Fibroblast of lung (primary cell): ENCODE measurements at regions not wholly inside any gene's neighbourhood (a gene's known extent, or its start where the extent isn't known, plus 50 kb on each side); places are given as distances from the start of the nearest gene placed in this dataset.

Experiments used
- EZH2 ChIP-seq: IDR thresholded peaks from 2 replicates; pipeline ENCODE4 v1.5.1; 2012; ENCODE audit warnings: low read length, control low read depth, mild to moderate bottlenecking; ENCODE audit errors: missing control alignments
- TF ChIP-seq, protein P1 (sequence below), 2 donors: IDR thresholded peaks in 1 of 2; conservative IDR thresholded peaks in 1 of 2; 1 replicate in 1 of 2; 2 replicates in 1 of 2; pipeline ENCODE4 v1.5.1; 2011 to 2012; ENCODE audit warnings: low read length in 2 of 2, control low read depth in 1 of 2, inconsistent platforms in 1 of 2, low read depth in 1 of 2, mild to moderate bottlenecking in 1 of 2

DNA sequence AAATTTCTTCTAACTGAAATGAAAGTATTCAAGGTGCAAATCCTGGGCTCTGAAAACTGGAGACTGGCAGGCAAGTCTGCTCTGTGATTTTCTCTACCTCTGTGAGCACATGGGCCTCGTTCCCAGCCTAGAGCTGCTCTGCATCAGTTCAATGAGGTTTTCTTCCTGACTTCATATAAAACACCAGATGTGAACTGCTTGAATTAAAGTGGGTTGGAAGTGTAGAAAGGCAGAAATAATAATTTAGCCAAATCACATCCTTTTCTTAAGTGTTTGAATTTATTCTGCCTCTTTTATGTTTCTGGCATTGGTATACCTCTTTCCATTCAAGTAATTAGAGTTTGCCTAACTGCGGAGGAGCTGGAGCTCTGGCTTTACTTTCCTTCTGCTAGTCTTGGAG, 540.8 kb downstream of the OLFM4 start:
- TF ChIP-seq, protein P1, sequence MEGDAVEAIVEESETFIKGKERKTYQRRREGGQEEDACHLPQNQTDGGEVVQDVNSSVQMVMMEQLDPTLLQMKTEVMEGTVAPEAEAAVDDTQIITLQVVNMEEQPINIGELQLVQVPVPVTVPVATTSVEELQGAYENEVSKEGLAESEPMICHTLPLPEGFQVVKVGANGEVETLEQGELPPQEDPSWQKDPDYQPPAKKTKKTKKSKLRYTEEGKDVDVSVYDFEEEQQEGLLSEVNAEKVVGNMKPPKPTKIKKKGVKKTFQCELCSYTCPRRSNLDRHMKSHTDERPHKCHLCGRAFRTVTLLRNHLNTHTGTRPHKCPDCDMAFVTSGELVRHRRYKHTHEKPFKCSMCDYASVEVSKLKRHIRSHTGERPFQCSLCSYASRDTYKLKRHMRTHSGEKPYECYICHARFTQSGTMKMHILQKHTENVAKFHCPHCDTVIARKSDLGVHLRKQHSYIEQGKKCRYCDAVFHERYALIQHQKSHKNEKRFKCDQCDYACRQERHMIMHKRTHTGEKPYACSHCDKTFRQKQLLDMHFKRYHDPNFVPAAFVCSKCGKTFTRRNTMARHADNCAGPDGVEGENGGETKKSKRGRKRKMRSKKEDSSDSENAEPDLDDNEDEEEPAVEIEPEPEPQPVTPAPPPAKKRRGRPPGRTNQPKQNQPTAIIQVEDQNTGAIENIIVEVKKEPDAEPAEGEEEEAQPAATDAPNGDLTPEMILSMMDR (conservative IDR thresholded peaks at IDR 0.05 in 1 of 2, IDR thresholded peaks at IDR 0.05 in 1 of 2; ENCODE audit: low read depth in 1 of 2, low read length in 2 of 2) = no peak
- TF ChIP-seq EZH2 = no peak
